GM19351 (cell line): ENCODE measurements at regions not wholly inside any gene's neighbourhood (a gene's known extent, or its start where the extent isn't known, plus 50 kb on each side); places are given as distances from the start of the nearest gene placed in this dataset.

ENCODE experiments used
- ATAC-seq: cut with Tn5 transposase; IDR thresholded peaks from one replicate; pipeline ENCODE4 v1.9.1; 2021; ENCODE audit warnings: mild to moderate bottlenecking, moderate library complexity; ENCODE audit not compliant: unreplicated experiment

GRCh38 chr2:57119141-57119540 is 927.5 kb upstream of the VRK2 start:
- ATAC-seq = no peak

- ATAC-seq = no peak
Observed at GRCh38 chr2:57126410-57126809, 920.2 kb upstream of the VRK2 start.

GRCh38 chr2:57139179-57139578 is 907.4 kb upstream of the VRK2 start:
- ATAC-seq = no peak

- ATAC-seq = no peak
Observed at GRCh38 chr2:57141269-57141668, 905.3 kb upstream of the VRK2 start.

- ATAC-seq = no peak
Observed at GRCh38 chr2:57146951-57147350, 899.7 kb upstream of the VRK2 start.

- ATAC-seq = no peak
Observed at GRCh38 chr2:57156231-57156924, 890.2 kb upstream of the VRK2 start.

GRCh38 chr2:57160976-57161375 is 885.6 kb upstream of the VRK2 start:
- no peak for ATAC-seq

- no peak for ATAC-seq
Observed at GRCh38 chr2:57177176-57177575, 869.4 kb upstream of the VRK2 start.

- no peak for ATAC-seq
Observed at GRCh38 chr2:57180042-57180567, 866.5 kb upstream of the VRK2 start.

- ATAC-seq = no peak
Observed at GRCh38 chr2:57180678-57181077, 865.9 kb upstream of the VRK2 start.

- ATAC-seq = no peak
Observed at GRCh38 chr2:57181315-57182038, 865.1 kb upstream of the VRK2 start.

- ATAC-seq = no peak
Observed at GRCh38 chr2:57182916-57183315, 863.7 kb upstream of the VRK2 start.

- ATAC-seq = no peak
Observed at GRCh38 chr2:57185568-57185967, 861.0 kb upstream of the VRK2 start.

GRCh38 chr2:57190007-57190406 is 856.6 kb upstream of the VRK2 start:
- no peak for ATAC-seq

- no peak for ATAC-seq
Observed at GRCh38 chr2:57199663-57200062, 846.9 kb upstream of the VRK2 start.

GRCh38 chr2:57204364-57204763 is 842.2 kb upstream of the VRK2 start:
- ATAC-seq = no peak

- ATAC-seq = no peak
Observed at GRCh38 chr2:57205241-57205640, 841.4 kb upstream of the VRK2 start.

GRCh38 chr2:57207191-57207590 is 839.4 kb upstream of the VRK2 start:
- ATAC-seq = no peak

- no peak for ATAC-seq
Observed at GRCh38 chr2:57209799-57210198, 836.8 kb upstream of the VRK2 start.

GRCh38 chr2:57210855-57211254 is 835.8 kb upstream of the VRK2 start:
- no peak for ATAC-seq

GRCh38 chr2:57217013-57217412 is 829.6 kb upstream of the VRK2 start:
- no peak for ATAC-seq

- ATAC-seq = no peak
Observed at GRCh38 chr2:57218206-57218605, 828.4 kb upstream of the VRK2 start.
